SU-DHL-6 (cell line): ENCODE measurements at regions not wholly inside any gene's neighbourhood (a gene's known extent, or its start where the extent isn't known, plus 50 kb on each side); places are given as distances from the start of the nearest gene placed in this dataset.

Experiments
- H2AFZ ChIP-seq: fragments of 200-600 bp; sonication (generic); 2 replicates; pipeline ENCODE4 v1.6.1; 2014; ENCODE audit warnings: low read depth, mild to moderate bottlenecking, moderate library complexity, mixed read lengths, antibody characterized with exemption, low read length; ENCODE audit not compliant: severe bottlenecking
- H3F3A ChIP-seq: fragments of 200-600 bp; shearing (Covaris generic); 2 replicates; pipeline ENCODE4 v1.6.0; 2016; ENCODE audit warnings: antibody characterized with exemption, mild to moderate bottlenecking; ENCODE audit not compliant: insufficient read depth
- H3K27ac ChIP-seq: fragments of 200-600 bp; sonication (generic); 2 replicates; pipeline ENCODE4 v1.5.1; 2016; ENCODE audit warnings: low read depth, mild to moderate bottlenecking, low read length, moderate library complexity, mixed read lengths
- H3K27me3 ChIP-seq: fragments of 200-600 bp; sonication (generic), shearing (Covaris generic); 2 replicates; pipeline ENCODE4 v1.6.0; 2014; ENCODE audit warnings: mild to moderate bottlenecking, low read length
- H3K36me3 ChIP-seq: fragments of 200-600 bp; sonication (generic); 2 replicates; pipeline ENCODE4 v1.6.1; 2014; ENCODE audit warnings: mild to moderate bottlenecking, low read length, mixed read lengths
- H3K4me2 ChIP-seq: fragments of 300-600, 200-600 bp; shearing (Covaris generic), sonication (generic); 2 replicates; pipeline ENCODE4 v1.6.0; 2014; ENCODE audit warnings: low read length, low read depth, mild to moderate bottlenecking; ENCODE audit not compliant: poor library complexity, severe bottlenecking
- H3K4me3 ChIP-seq: fragments of 200-600 bp; sonication (generic); 2 replicates; pipeline ENCODE4 v1.5.1; 2014; ENCODE audit warnings: antibody characterized with exemption, low read length, mild to moderate bottlenecking, mixed read lengths; ENCODE audit not compliant: insufficient read depth, poor library complexity, severe bottlenecking
- H3K79me2 ChIP-seq: fragments of 200-600 bp; sonication (generic); 2 replicates; pipeline ENCODE4 v1.6.1; 2014; ENCODE audit warnings: mild to moderate bottlenecking, low read length, moderate library complexity; ENCODE audit not compliant: insufficient read depth
- H3K9ac ChIP-seq: fragments of 200-600 bp; sonication (generic); 2 replicates; pipeline ENCODE4 v1.7.0; 2014; ENCODE audit warnings: mild to moderate bottlenecking, low read length
- H3K9me2 ChIP-seq: fragments of 200-600 bp; sonication (generic); replicated peaks from 2 replicates; pipeline ENCODE4 v1.6.1; 2014; ENCODE audit warnings: low read length; ENCODE audit not compliant: insufficient read depth
- H3K9me3 ChIP-seq: fragments of 200-600 bp; sonication (generic); 2 replicates; pipeline ENCODE4 v1.6.1; 2014; ENCODE audit warnings: low read length, mixed read lengths; ENCODE audit not compliant: insufficient read depth
- H4K20me1 ChIP-seq: fragments of 200-600 bp; sonication (generic); 2 replicates; pipeline ENCODE4 v1.6.1; 2014; ENCODE audit warnings: low read depth, mild to moderate bottlenecking, antibody characterized with exemption, low read length, moderate library complexity, mixed read lengths
- CTCF ChIP-seq: fragments of 200-600 bp; sonication (generic); IDR thresholded peaks from one replicate; pipeline ENCODE4 v1.5.1; 2017; ENCODE audit warnings: antibody characterized with exemption, mild to moderate bottlenecking, low read length, moderate library complexity; ENCODE audit not compliant: insufficient read depth, poor library complexity, severe bottlenecking
- EZH2phosphoT487 ChIP-seq: fragments of 200-600 bp; sonication (generic), shearing (Covaris generic); conservative IDR thresholded peaks from 2 replicates; pipeline ENCODE4 v1.6.1; 2018; ENCODE audit warnings: mild to moderate bottlenecking, antibody characterized with exemption, low read length, moderate library complexity, mixed read lengths

- Histone ChIP-seq H3K79me2 (no peaks in the 10 kb centered on the region), H3K27me3 (no peaks in the 10 kb centered on the region), H2AFZ (no peak overlapping the region), H3K4me3 (no peak overlapping the region), H3K9me2 (no peaks in the 10 kb centered on the region), H3K27ac (no peak overlapping the region), H3K9me3 (no peaks in the 10 kb centered on the region), H3K4me2 (no peak overlapping the region), H3F3A (no peaks in the 10 kb centered on the region), H3K9ac (no peak overlapping the region), H3K36me3 (no peaks in the 10 kb centered on the region), H4K20me1 (no peaks in the 10 kb centered on the region)
- TF ChIP-seq EZH2phosphoT487 = no peak
- TF ChIP-seq CTCF = no peak
Observed at GRCh38 chr5:58054018-58054417, 405.9 kb downstream of the PLK2 start.

- H3K9me3 ChIP-seq = no peaks in the 10 kb centered on the region
- H3K36me3 ChIP-seq = no peaks in the 10 kb centered on the region
- no peaks in the 10 kb centered on the region for H4K20me1 ChIP-seq
- H3K27me3 ChIP-seq = no peaks in the 10 kb centered on the region
- no peaks in the 10 kb centered on the region for H3K9me2 ChIP-seq
- TF ChIP-seq CTCF = no peak
- TF ChIP-seq EZH2phosphoT487 = no peak
- H3F3A ChIP-seq = no peaks in the 10 kb centered on the region
- no peak overlapping the region for H3K9ac ChIP-seq
- H2AFZ ChIP-seq = no peak overlapping the region
- H3K4me2 ChIP-seq = no peak overlapping the region
- no peaks in the 10 kb centered on the region for H3K79me2 ChIP-seq
- no peak overlapping the region for H3K27ac ChIP-seq
- H3K4me3 ChIP-seq = no peak overlapping the region
Observed at GRCh38 chr5:58048954-58049353, 410.9 kb downstream of the PLK2 start.

GRCh38 chr5:58048185-58048925 is 411.5 kb downstream of the PLK2 start:
- Histone ChIP-seq H3K9me2 (no peaks in the 10 kb centered on the region), H3K9ac (no peak overlapping the region), H3F3A (no peaks in the 10 kb centered on the region), H2AFZ (no peak overlapping the region), H3K4me2 (no peak overlapping the region), H3K36me3 (no peaks in the 10 kb centered on the region), H3K4me3 (no peak overlapping the region), H3K27me3 (no peaks in the 10 kb centered on the region), H3K9me3 (no peaks in the 10 kb centered on the region), H3K27ac (no peak overlapping the region), H3K79me2 (no peaks in the 10 kb centered on the region), H4K20me1 (no peaks in the 10 kb centered on the region)
- no peak for TF ChIP-seq CTCF
- TF ChIP-seq EZH2phosphoT487 = no peak
